HG02623 (cell line): ENCODE measurements at regions not wholly inside any gene's neighbourhood (a gene's known extent, or its start where the extent isn't known, plus 50 kb on each side); places are given as distances from the start of the nearest gene placed in this dataset.
"Not testable (repeated sequence)": the region's sequence is repeated elsewhere in the genome, so short reads cannot be mapped to it uniquely, and the experiment has no call there.

Experiments used
- ATAC-seq: cut with Tn5 transposase; IDR thresholded peaks from one replicate; pipeline ENCODE4 v1.9.1; 2021; ENCODE audit warnings: moderate library complexity; ENCODE audit not compliant: unreplicated experiment

DNA sequence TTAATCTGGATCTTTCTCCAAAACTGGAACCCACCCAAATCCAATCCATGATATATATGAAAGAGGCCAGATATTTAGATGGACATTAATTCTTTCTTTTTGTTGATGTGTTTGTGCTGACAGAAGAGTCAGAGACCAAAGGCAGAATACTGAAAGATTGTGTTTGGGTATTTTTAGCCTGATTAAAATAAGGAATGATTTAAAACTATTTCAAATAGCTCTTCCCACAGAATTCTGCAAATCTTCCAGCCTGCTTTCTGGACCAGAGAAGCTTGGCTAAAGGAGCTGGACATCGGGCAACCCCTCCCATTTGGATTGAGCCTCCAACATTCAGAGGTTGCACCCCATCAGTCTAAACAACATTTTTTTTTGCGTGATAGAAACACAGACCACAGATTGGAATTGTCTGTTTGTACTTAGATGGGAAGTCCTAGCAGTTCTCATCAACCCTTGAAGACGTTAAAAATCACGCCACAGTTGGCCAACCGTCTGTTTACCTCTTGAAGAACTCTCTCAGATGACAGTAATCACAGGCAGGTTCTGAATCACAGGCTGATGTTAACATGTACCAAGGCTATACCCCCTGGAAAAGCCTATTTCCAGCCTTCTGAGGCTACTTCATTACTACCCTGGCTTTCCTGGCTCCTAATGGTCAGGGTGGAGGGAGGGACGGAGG lies 155.2 kb upstream of the NRP1 start:
- no peak for ATAC-seq

GRCh38 chr10:33487014-33487776 lies 152.7 kb upstream of the NRP1 start:
- no peak for ATAC-seq

DNA sequence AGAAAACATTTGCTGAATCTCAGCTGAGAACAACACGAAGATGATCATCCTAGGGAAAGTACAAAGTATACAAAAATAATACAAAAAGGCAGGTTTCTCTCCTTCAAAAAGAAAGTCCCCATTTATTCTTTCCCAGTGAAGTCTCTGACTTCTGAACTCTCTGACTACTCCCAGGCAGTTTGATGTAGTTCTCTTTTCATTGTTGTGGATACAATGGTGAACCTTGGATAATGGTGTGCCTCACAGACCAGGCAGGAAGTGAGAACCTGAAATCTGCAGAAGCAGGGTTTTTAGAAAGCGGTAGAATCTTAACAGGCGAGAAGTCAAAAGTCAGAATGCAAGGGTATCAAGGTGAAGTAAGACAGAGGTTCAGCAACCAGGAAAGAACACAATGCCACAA lies 150.8 kb upstream of the NRP1 start:
- no peak for ATAC-seq

DNA sequence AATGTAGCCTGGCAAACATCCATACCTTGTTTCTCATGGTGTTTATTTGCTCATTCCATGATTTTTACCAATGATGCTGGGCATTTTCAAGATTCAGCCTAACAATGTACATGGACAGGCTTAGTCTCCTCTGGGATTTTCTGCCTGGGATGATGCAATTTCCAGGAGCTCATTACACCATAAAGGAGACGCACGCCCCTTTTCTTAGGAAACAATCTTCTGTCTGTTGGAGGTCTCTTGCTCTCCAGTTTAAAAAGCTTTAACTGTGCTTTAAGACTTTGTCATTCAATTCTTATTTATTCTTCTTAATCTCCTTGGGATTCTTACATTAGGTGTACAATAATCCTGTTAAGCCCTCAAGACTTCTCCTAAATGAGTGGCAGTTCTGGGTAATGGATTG lies 150.3 kb upstream of the NRP1 start:
- no peak for ATAC-seq

- ATAC-seq: no peak
Measured at GRCh38 chr10:33483816-33484190, 149.3 kb upstream of the NRP1 start.

- ATAC-seq: no peak
Measured at GRCh38 chr10:33483124-33483815, 148.8 kb upstream of the NRP1 start.

GRCh38 chr10:33482486-33482885 lies 148.0 kb upstream of the NRP1 start:
- ATAC-seq: no peak

DNA sequence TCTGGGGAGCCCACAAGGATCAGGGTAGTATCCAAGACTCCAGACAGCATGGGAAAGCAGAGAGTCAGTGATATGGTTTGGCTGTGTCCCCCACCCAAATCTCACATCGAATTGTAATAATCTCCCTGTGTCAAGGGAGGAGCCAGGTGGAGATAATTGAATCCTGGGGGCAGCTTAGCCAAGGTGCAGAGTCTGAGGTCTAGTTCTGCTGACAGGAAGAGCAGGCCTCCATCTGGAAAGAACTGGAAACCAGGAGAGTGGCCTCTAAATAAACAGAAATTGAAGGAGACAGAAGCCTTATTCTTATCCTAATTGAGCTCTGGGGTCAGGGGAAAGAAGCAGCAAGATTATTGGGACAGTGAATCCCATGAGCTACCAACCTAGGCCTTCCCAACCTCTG lies 146.7 kb upstream of the NRP1 start:
- ATAC-seq: no peak

DNA sequence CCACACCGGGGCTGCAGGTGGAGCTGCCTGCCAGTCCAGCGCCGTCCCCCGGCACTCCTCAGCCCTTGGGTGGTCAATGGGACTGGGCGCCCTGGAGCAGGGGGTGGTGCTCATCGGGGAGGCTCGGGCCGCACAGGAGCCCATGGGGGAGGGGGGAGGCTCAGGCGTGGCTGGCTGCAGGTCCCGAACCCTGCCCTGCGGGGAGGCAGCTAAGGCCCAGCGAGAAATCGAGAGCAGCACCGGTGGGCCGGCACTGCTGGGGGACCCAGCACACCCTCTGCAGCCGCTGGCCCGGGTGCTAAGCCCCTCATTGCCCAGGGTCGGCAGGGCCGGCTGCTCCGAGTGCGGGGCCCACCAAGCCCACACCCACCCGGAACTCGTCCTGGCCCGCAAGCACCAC lies 145.9 kb upstream of the NRP1 start:
- ATAC-seq: not testable (repeated sequence)

- no peak for ATAC-seq
Measured at GRCh38 chr10:33478675-33479125, 144.2 kb upstream of the NRP1 start.

DNA sequence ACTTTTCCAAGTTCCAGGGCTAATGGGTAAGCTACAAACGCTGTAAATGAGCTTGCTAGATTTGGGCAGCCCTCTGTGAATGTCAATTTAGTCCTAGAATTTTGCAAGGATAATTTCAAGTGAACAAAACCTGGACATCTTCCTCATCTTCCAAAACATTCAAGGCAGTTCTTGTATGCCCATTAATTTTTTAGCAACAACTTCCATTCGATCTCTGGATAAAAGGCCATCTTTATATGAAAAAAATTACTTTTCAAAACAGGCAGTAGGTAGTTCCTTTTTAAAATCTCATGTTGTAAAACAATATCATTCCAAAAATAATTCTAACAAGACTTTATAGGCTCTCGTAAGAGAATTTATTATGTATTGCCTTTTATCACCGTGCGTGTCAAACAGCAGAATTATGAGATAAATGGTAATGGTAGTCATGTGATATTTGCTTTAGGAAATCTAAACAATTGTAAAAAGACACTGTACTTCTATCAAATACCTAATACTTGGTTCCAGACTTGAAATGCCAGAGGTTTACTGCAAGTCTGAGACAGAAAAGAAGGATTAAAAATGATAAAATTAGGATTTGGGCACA lies 143.7 kb upstream of the NRP1 start:
- no peak for ATAC-seq

- ATAC-seq: no peak
Measured at GRCh38 chr10:33477291-33478088, 143.0 kb upstream of the NRP1 start.

DNA sequence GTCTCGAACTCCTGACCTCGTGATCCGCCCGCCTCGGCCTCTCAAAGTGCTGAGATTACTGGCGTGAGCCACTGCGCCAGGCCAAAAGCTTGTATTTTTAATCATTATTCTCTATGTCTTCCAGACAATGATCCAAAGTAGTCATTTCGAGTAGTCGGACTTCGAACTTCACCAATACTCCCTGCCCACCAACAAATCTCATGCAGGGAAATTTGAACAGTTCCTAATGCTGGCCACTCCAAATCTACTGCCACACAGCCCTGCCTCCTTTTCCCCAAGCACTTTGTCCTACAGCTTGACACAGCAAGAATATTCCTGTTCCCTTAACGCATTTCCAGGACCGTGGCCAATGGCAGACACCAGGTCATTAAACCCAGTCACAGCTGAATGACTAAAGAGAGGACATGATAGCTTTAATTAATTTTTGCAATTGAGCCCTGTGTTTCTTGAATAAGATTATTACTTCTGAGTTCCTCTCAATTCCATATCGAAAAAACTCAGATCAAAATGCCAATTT lies 142.3 kb upstream of the NRP1 start:
- no peak for ATAC-seq

- ATAC-seq: no peak
Measured at GRCh38 chr10:33473688-33474087, 139.2 kb upstream of the NRP1 start.

- ATAC-seq: not testable (repeated sequence)
Measured at GRCh38 chr10:33468006-33468405, 133.5 kb upstream of the NRP1 start.

DNA sequence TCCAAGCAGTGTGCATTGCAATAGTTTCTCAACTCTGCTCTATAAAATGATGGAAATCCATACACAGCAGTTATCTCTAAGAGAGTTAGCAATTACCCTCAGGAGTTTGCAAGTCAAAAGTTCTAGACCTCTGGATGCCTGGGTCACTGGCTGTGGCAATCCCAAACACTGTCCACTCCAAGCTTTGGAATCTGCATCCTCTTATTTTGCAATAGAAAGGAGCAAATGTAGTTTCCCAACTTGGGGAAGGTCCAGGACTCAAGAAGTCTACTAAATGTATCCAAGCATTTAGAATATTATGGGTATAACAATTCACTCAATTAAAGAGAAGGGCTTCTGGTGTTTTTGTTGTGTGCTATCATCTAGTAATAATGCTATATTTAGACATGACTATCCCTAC lies 131.3 kb upstream of the NRP1 start:
- no peak for ATAC-seq

- ATAC-seq: no peak
Measured at GRCh38 chr10:33463011-33463410, 128.5 kb upstream of the NRP1 start.

GRCh38 chr10:33461295-33461640 lies 126.8 kb upstream of the NRP1 start:
- no peak for ATAC-seq

- ATAC-seq: no peak
Measured at GRCh38 chr10:33460505-33461294, 126.2 kb upstream of the NRP1 start.

DNA sequence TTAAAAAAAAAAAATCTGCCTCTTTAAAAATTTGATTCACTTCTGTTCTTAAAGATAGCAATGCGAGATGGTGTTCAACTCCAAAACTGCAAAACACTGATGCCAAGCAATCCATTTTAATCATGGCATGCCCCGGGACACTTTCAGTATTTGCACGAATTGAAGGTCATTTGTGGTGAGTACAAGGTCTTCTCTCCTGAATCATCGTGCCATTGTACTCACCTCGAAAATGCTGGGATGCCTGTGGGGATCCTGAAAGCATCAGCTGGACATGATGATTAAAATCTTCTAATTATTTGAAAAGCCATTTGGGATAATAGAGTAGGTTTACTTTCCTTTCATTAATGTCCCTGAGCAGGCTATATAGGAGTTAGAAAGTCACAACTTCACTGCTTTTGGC lies 125.1 kb upstream of the NRP1 start:
- ATAC-seq: no peak
